Kidney glomerular epithelial cell (primary cell): ENCODE measurements at regions not wholly inside any gene's neighbourhood (a gene's known extent, or its start where the extent isn't known, plus 50 kb on each side); places are given as distances from the start of the nearest gene placed in this dataset.

Experiments
- DNase-seq: peaks from one replicate; lab custom pipeline; 2025; lab: John Stamatoyannopoulos, UW

GRCh38 chr5:13477118-13477737 lies 467.3 kb downstream of the DNAH5 start:
- DNase-seq, result no peak

DNA sequence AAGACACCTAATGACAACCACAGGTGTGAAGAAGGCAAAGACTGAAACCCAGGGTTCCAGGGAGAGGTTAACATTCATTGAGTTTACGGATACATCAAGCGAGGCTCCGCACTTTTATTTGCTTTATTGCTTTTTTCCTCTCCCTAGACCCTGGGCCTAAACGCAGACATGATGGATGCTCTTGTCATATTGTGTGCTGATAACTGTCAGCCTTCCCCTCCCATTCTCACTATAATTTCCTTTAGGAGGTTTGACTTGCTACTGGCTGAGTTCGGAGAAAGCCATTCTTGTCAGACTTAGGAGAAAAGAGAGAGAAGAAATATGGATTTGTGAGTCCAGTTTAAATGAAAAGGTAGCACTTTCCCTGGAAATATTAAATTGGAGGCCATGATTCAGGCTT lies 471.6 kb downstream of the DNAH5 start:
- no peak for DNase-seq

GRCh38 chr5:13470975-13471374 lies 473.5 kb downstream of the DNAH5 start:
- no peak for DNase-seq

GRCh38 chr5:13470263-13470662 lies 474.2 kb downstream of the DNAH5 start:
- no peak for DNase-seq

DNA sequence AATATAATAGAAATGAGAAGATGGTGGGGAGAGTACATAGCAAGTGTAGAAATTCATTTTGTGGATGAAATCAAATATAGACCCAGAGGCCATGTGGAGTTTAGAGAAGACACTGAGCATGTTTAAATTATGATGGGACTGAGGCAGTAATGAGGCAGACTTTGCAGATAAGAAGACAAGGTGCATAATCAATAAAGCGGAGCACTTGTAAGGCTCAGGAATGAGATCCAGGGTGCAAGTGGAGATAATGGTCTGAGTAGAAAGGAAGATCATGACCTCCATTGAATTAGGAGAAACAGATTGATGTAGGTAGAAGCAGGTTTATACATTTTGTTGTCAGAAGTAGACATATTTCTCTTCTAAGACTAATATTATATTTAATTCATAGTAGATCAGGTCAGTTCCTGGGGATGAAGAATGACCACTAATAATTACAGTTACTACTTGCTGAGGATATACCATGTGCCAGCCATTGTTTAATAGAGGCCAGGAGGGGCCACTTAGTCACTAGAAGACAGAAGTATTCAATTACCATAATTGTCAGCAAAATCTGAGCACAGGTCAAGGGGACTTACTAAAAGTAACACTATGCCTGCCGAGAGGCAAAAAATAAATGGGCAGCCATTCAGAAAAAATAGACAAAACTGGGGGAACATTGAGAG lies 479.8 kb downstream of the DNAH5 start:
- DNase-seq, result no peak

GRCh38 chr5:13460587-13460986 lies 483.9 kb downstream of the DNAH5 start:
- no peak for DNase-seq

- DNase-seq, result no peak
These were observed 490.4 kb downstream of the DNAH5 start for GRCh38 chr5:13454050-13454449.

DNA sequence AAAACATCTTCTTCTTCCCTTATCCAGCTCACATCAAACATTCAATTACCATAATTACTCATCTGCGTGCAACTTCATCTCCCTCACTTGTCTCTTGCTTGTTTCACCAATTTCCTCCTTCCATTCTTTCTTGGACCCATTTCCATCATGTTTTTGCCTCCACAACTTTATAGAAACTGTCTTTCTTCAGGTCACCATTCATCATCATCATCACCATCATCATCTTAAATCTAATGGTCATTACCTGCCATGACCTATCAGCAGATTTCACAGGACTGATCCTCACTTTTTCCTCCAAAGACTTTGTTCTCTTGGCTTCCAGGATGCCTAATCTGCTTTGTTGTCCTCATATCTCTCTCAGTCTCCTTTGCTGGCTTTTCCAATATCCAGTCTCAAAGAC lies 495.6 kb downstream of the DNAH5 start:
- DNase-seq, result no peak

- no peak for DNase-seq
These were observed 505.1 kb downstream of the DNAH5 start for GRCh38 chr5:13439430-13439829.

DNA sequence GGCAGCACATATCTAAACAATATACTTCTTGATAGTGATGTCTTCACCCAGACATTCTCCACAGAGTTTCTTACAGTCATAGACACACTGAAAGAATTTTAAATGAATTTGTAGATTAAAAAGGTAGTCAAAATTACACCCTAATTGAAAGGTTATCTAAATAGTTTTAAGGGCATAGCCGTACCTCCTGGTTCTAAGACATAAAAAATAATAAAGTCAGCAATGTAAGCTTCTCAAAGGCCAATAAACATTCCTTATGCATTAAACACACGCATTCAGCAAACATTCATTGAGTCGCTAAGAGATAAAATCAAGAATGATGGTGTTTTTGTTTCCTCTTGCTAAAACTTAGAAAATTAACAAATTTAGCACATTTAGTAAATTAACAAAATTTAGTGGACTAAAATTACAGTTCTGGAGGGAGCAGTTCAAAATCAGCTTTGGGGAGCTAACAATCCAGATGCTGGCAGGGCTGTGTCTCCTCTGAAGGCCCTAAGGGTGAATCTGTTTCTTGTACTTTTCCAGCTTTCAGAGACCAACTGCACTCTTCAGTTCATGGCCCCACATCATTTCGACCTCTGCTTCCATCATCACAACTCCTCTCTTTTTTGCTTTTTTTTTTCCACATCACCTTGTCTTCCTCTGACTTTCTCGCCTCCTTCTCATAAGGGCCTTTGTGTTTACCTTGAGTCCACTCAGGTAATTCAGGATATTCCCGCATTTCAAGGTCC lies 516.5 kb downstream of the DNAH5 start:
- no peak for DNase-seq

DNA sequence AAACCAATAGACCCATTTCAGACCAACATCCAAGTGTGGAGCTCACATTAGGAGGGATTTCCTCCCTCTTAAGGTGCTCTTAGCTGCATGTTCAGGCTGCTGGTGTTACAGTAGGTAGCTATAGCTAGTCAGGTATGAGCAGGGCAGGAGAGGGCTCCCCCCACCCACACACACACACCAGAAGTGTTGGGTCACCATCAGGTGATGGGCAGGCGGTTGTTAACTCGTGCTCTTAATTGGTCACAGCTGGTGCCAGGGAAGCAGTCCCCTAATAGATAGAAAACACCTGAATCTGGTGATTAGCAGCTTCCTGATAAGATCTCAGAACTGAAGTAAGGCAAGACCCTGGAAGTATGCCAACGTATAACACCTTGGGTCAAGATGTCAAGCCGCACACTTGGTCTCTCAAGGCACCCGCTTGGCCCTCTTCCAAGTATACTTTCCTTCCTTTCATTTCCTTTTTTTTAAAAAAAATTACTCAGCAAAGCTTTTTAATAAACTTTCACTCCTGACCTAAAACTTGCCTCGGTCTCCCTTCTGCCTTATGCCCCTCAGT lies 532.4 kb downstream of the DNAH5 start:
- no peak for DNase-seq

DNA sequence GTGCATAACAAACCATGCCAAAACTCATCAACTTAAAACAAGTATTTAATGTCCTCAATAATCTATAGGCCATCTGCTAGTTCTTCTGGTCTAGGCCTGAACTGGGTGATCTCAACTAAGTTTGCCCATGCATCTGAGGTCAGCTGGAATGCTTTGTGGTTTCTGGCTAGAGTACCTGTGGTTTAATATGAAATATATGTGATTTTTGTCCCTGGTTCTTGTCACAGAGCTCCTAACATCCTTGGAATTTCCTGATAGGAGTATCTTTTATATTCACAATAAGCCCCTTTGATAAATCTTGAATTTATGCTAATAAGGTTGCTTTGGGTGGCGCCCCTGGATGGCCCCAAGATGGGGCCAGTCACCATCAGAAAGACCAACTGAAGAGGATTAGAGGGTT lies 535.9 kb downstream of the DNAH5 start:
- DNase-seq, result no peak

DNA sequence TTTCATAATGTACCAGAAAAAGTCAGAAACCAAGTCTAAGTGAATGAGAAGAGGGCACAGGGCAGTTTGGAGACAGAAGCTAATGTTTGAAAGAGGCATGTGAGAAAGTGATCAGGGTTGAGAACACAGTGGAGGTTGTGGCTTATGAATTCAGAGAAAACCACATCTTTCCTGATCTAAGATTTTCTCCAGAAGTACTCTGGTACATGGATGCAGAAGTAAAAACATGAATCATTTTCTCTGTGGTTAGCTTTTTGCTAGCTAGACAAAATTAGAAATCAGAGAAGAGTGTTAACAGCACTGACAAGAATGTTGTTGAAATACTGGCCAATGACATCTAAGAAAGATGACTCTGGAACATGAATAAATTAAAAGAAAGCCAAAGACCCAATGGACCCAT lies 541.1 kb downstream of the DNAH5 start:
- no peak for DNase-seq

- no peak for DNase-seq
These were observed 559.4 kb downstream of the DNAH5 start for GRCh38 chr5:13385066-13385465.

DNA sequence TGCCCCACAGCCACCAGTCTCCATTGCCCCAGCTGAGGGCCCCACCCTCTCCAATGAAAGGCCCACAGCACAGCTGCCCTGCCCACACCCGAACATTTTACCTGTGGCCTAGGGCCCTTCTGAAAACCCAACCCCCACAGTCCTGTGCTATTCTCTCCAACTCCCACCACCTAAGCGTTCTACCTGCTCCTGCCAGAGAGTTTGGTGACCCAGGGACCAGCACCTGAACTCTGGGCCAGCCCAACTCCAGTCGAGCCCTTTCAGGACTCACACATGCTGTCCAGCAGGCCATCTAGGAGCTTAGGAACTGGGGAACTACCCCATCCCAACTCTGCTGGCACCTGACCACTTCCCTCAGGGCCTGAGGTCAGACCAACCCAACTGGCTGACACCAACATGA lies 562.3 kb downstream of the DNAH5 start:
- DNase-seq, result no peak

GRCh38 chr5:13378091-13378490 lies 566.4 kb downstream of the DNAH5 start:
- DNase-seq, result no peak

GRCh38 chr5:13359344-13359743 lies 585.1 kb downstream of the DNAH5 start:
- peak; percentile 0 for DNase-seq

DNA sequence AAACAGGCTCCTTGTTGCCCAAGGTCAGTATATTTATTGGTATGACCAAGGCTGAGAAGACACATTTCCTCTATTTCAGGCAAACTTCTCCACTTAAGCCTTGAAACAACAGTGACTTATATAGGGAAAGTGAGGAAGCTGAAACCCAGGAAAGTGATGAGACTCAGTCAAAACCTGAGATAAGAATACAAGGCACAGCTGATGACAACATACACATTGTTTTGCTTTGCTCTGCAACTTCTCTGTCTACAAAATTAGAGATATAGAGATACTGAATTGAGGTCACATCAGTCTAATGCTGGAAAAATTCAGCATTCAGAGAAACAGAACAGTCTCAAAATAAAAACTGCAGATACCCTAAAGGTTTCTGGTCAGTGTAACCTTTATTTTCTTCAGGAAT lies 586.1 kb downstream of the DNAH5 start:
- no peak for DNase-seq

- DNase-seq, result no peak
These were observed 586.6 kb downstream of the DNAH5 start for GRCh38 chr5:13357929-13358328.

- DNase-seq, result no peak
These were observed 588.3 kb downstream of the DNAH5 start for GRCh38 chr5:13356226-13356625.

DNA sequence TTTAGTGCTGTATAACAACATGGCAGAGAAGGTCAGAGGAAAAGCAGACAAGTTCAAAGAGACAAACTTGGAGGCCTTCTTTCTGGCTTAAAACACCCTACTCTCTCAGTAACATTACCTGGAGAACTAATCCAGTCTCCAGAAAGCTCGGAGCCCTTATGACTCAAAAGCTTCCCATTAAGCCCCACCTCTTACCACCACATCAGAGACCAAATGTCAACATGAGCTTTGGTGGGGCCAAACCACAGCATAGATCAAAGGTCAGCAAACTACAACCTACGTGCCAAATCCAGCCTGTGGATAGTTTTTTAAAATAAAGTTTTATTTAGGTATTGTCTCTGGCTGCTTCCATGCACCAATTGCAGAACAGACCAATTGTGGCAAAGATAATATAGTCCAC lies 589.9 kb downstream of the DNAH5 start:
- no peak for DNase-seq

- DNase-seq, result peak; percentile 13
These were observed 593.7 kb downstream of the DNAH5 start for GRCh38 chr5:13350767-13351166.

DNA sequence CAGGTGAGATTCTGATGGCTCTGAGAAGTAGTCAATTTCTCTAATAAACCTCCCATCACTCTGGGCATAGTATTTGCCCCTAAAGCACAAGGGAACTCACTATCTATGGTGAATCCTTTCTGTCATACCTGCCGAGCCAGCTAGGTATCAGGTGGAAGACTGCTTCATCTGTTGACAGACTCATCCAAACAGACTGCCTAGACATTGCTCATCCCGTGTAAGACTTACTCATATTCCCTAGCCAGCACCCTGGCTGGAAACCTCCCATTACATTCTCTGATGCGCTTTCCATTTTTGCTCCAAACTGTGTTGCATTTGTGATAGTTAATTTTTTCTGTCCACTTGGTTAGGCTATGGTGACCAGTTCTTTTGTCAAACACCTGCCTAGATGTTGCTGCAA lies 595.9 kb downstream of the DNAH5 start:
- no peak for DNase-seq
